ENCODE measurements at regions not wholly inside any gene's neighbourhood (a gene's known extent, or its start where the extent isn't known, plus 50 kb on each side); places are given as distances from the start of the nearest gene placed in this dataset.

DNA sequence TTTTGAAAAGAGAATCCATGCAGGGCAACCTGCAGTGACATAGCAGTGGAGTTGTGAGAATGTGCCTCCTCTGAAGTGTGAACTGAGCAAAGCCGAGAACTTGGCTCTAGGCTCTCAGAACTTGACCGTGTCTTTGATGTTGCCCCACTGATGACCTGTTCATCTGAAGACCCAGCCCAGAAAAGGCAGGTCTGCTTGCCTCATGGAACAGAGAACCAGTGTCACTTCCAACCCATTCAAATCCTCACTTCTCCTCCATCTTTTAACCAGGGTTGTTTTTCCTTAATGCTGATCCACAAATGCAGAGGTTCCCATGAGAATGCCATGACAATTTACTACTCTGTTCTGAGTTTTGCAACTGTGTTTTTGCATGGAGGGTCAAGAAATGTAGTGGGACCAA, 155.4 kb downstream of the MED10 start:
- H3K27ac Mint-ChIP-seq = no peak overlapping the region
- H3K9me3 Mint-ChIP-seq = no peaks in the 10 kb centered on the region
- no peaks in the 10 kb centered on the region for H3K36me3 Mint-ChIP-seq
- no peak for DNase-seq (ENCODE audit: low spot score in 2 of 2)
- no peak for ATAC-seq

GRCh38 chr5:6222121-6222520, 156.2 kb downstream of the MED10 start:
- ATAC-seq = peak; percentile 53 to 74
- Mint-ChIP-seq H3K9me3 (no peaks in the 10 kb centered on the region), H3K36me3 (no peaks in the 10 kb centered on the region), H3K27ac (no peak overlapping the region)
- no peak for DNase-seq (ENCODE audit: low spot score in 2 of 2)

DNA sequence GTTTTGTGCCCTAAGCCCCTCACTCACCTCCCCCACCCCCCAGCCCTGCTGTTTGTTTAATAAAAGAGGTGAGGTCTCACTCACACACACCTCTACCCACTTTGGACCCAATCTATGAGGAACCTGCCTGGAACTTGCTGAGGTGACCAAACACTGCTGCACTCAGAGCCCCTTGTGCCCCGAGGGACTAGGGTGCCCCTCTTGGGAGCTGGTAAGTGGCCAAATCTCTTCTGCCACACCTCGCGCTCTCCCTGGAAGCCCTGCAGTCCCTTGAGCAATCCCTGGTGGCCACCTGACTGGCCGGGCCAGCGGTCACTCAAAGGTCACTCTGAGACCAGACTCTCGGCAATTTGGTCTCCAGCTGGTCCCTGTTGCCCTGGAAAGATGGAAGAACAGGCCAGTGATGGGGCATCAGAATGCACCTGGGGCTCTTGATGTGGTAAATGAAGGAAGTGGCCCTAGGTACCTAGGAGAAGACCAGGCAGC, 157.2 kb downstream of the MED10 start:
- Mint-ChIP-seq H3K27ac (no peak overlapping the region), H3K9me3 (no peaks in the 10 kb centered on the region), H3K36me3 (no peaks in the 10 kb centered on the region)
- DNase-seq (ENCODE audit: low spot score in 2 of 2) (no peak), ATAC-seq (no peak)

- Mint-ChIP-seq H3K9me3 (no peaks in the 10 kb centered on the region), H3K27ac (no peak overlapping the region), H3K36me3 (no peaks in the 10 kb centered on the region)
- DNase-seq (ENCODE audit: low spot score in 2 of 2) = no peak
- ATAC-seq = no peak
Observed at GRCh38 chr5:6220346-6221088, 157.8 kb downstream of the MED10 start.

DNA sequence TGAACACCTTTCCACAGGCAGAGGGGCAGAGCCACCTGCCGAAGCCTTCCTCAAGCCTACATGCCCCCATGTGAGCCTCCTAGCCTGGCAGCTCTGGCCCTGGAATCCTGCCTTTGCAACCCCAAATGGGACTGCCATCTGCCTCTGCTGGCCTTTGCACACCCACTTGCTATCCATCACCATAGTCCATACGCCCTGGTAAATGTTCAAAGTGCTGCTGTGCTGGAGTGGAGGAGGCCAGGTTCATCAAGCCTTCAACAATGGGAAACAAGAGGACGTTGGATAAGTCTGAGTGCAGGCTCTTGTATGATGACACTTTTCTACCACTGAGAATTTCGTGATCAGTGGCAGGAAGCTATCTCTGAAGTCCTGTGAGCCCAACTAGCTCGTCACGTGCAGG, 159.8 kb downstream of the MED10 start:
- no peak overlapping the region for H3K27ac Mint-ChIP-seq
- no peak for DNase-seq (ENCODE audit: low spot score in 2 of 2)
- H3K36me3 Mint-ChIP-seq = no peaks in the 10 kb centered on the region
- no peak for ATAC-seq
- H3K9me3 Mint-ChIP-seq = peaks cover 0 to 3% of the 10 kb centered on the region in 2 donors

GRCh38 chr5:6218116-6218515, 160.2 kb downstream of the MED10 start:
- Mint-ChIP-seq H3K36me3 (no peaks in the 10 kb centered on the region), H3K9me3 (peaks cover 0 to 3% of the 10 kb centered on the region in 2 donors), H3K27ac (no peak overlapping the region)
- DNase-seq (ENCODE audit: low spot score in 2 of 2) (no peak), ATAC-seq (no peak)

DNA sequence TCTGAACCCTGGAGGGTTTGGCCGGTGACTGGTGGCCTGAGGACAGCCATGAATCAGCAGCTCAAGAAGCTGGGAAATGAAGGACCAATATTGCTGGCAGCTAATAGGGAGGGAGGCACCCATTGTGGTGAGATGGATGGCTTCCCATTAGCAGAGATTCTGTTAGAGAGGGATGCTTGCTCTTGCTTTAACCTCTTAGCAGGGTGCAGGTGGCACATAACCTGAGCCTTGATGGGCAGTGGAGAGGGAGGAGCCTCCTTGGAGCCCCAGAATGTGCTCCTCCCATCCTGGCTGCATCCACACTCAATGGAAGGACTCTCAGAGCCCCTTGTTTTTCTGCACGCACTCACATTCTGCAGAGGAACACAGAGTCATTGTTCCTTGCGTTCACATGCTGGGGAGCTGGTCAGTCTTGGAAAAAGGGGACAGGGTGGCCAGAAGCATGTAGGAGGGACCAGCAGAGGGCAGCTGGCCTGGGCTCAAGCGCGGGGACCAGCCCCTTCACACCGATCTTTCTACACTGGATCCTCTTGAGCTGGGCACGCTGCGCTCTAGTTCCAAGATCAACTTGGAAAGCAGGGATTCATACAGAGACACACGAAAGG, 161.8 kb downstream of the MED10 start:
- ATAC-seq (no peak), DNase-seq (ENCODE audit: low spot score in 2 of 2) (no peak)
- H3K27ac Mint-ChIP-seq = no peak overlapping the region
- no peaks in the 10 kb centered on the region for H3K36me3 Mint-ChIP-seq
- peaks cover 3 to 7% of the 10 kb centered on the region in 2 donors for H3K9me3 Mint-ChIP-seq

DNA sequence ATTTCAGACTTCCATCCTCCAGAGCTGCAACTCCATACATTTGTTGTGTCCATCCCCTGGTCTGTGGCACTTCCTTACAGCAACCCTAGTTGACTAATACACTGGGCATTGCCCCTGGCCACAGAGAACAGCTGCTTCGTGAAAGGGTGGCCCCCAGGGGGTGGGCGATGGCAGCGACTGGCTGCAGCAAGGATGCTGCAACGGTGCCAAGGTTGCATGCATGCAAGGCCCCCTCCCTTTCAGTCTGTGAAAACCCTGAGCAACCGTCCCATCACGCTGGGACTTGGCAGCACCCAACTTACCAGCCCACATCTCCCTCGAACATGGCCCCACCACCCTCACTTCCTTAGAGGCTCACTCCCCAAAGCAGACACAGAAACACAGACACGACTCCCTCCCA, 162.5 kb downstream of the MED10 start:
- H3K36me3 Mint-ChIP-seq = peaks cover 0 to under 1% of the 10 kb centered on the region in 2 donors
- ATAC-seq = no peak

DNA sequence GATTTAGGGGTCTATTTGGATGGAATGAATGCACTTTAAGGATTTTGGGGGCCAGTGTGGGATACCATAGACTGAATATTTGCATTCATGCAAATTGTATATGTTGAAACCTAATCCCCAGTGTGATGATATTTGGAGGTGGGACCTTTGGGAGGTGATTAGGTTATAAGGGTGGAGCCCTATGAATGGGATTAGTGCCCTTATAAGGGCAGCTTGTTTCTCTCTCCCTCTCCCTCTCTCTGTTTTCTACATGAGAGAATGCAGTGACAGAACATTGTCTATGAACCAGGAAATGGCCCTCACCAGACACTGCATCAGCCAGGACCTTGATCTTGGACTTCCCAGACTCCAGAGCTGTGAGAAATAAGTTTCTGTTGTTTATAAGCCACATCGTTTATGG, 166.1 kb downstream of the MED10 start:
- no peak for DNase-seq (ENCODE audit: low spot score in 2 of 2)
- ATAC-seq = no peak
- Mint-ChIP-seq H3K9me3 (peaks cover 3 to 13% of the 10 kb centered on the region in 2 donors), H3K36me3 (peaks cover 0 to 4% of the 10 kb centered on the region in 2 donors), H3K27ac (no peak overlapping the region)

More for the DNA sequence above, 162.5 kb downstream of the MED10 start:
- DNase-seq (ENCODE audit: low spot score in 2 of 2) = no peak
- Mint-ChIP-seq H3K27ac (no peak overlapping the region), H3K9me3 (peaks cover 3 to 7% of the 10 kb centered on the region in 2 donors)

- no peak overlapping the region for H3K27ac Mint-ChIP-seq
- no peak for DNase-seq (ENCODE audit: low spot score in 2 of 2)
- ATAC-seq = no peak
- H3K36me3 Mint-ChIP-seq = peaks cover 0 to 4% of the 10 kb centered on the region in 2 donors
- H3K9me3 Mint-ChIP-seq = peaks cover 0 to 6% of the 10 kb centered on the region in 2 donors
Observed at GRCh38 chr5:6206501-6206900, 171.8 kb downstream of the MED10 start.

DNA sequence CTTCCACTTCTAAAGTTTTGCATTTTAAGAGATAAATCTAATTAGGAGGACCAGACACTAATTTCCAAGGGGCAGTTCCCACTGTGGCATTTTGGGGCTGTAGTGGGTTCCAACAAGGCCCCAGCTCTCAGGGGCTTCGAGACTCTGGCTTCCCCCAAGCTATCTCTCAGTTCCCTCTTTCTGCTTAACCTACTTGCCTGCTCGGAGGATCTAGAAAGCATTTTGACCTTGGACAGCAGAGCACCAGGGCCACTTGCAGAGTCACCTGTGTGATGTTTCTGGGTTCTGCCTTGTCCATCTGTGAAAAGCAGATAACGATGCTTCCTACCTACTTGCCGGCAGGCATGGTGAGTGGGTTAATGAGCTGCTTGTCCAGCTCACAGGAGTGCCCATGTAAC, 175.4 kb downstream of the MED10 start:
- ATAC-seq = no peak
- Mint-ChIP-seq H3K27ac (no peak overlapping the region), H3K36me3 (peaks cover 0 to 5% of the 10 kb centered on the region in 2 donors), H3K9me3 (peaks cover 0 to 6% of the 10 kb centered on the region in 2 donors)
- no peak for DNase-seq (ENCODE audit: low spot score in 2 of 2)

DNA sequence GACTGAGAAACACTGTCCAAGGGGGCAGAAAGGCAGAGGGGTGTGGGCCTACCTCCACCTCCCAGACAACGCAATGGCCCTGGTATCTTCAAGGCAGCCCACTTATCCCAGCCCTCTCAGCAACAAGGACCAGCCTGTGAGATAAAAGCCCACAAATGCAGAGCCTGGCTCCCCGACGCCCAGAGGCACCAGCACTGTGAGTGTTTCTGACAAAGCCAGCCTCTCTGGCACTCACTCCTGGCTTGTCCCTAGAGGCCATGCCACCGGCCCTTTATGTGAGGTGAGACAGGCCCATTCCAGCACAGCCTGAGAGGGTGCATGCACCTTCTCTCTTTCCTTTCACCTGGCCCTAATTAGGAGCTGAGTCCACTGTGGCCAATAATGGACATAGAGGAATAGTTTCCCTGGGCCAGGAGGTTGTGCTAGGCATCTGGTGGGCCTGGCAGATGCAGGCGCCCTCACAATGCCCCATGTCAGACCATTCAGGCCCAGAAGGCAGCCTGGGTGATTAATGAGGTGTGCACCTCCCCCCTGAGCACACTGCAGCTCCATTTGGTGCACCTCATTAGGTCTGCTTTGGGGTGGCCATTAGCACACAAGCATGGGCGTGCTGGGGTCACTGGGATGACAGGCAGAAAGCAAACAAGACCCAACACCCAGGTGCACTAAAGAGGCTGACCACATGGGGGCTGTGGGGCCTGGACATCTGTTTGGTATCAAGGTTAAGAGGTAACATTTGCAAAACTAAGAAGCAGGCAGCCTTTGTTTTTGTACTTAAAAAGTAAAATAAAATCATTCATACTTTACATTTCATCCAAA, 176.0 kb downstream of the MED10 start:
- H3K36me3 Mint-ChIP-seq = peaks cover 0 to 5% of the 10 kb centered on the region in 2 donors
- H3K27ac Mint-ChIP-seq = no peak overlapping the region
- DNase-seq (ENCODE audit: low spot score in 2 of 2) (no peak), ATAC-seq (no peak)
- H3K9me3 Mint-ChIP-seq = peaks cover 0 to 6% of the 10 kb centered on the region in 2 donors

DNA sequence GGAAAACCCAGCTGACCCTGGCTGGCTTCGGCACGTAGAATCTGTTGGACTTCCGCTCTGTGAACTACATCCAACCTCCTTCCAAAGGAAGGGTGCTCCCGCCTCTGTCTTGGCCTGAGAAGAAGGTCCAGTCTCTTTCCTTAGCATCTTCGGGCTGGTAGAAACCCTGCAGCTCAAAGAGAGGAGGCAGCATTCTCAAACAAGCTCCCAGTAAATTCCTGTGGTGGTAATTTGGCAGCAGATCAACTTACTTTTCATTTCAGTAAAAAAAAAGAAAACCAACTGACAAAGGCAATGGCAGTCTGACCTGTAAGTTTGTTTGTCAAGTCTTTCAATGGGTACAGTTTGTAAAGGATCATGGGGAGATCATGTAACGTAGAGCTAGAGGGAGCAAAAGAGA, 176.7 kb downstream of the MED10 start:
- H3K9me3 Mint-ChIP-seq = peaks cover 0 to 6% of the 10 kb centered on the region in 2 donors
- DNase-seq (ENCODE audit: low spot score in 2 of 2) (no peak), ATAC-seq (no peak)
- H3K27ac Mint-ChIP-seq = no peak overlapping the region
- H3K36me3 Mint-ChIP-seq = peaks cover 0 to 5% of the 10 kb centered on the region in 2 donors

DNA sequence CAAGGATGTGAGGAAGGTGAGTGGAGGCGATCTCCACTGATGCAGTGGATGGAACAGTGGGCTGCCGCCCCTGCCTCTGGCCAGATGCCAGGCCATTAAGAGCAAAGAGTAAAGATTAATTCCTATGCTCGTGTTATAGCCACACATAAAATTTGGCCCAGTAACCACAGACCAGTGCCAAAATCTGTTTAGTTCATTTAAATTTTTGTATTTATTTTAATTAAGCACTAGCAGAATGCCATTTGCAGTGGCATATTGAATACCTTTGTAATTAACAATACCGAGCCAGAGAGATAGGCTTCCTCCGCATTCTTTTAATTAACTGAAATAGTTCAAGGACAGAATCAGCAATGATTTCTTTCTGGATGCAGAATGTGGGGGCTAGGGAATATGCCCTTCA, 179.8 kb downstream of the MED10 start:
- Mint-ChIP-seq H3K27ac (no peak overlapping the region), H3K36me3 (peaks cover 0 to 5% of the 10 kb centered on the region in 2 donors), H3K9me3 (peaks cover 0 to 6% of the 10 kb centered on the region in 2 donors)
- DNase-seq (ENCODE audit: low spot score in 2 of 2) (no peak), ATAC-seq (no peak)

- Mint-ChIP-seq H3K36me3 (peaks cover 0 to 5% of the 10 kb centered on the region in 2 donors), H3K27ac (no peak overlapping the region), H3K9me3 (peaks cover 0 to 6% of the 10 kb centered on the region in 2 donors)
- ATAC-seq (no peak), DNase-seq (ENCODE audit: low spot score in 2 of 2) (no peak)
Observed at GRCh38 chr5:6197427-6197826, 180.9 kb downstream of the MED10 start.

- ATAC-seq (no peak), DNase-seq (ENCODE audit: low spot score in 2 of 2) (no peak)
- peaks cover 0 to 5% of the 10 kb centered on the region in 2 donors for H3K9me3 Mint-ChIP-seq
- H3K27ac Mint-ChIP-seq = no peak overlapping the region
- H3K36me3 Mint-ChIP-seq = peaks cover 0 to 3% of the 10 kb centered on the region in 2 donors
Observed at GRCh38 chr5:6195711-6196358, 182.5 kb downstream of the MED10 start.
